HG03108 (cell line): ENCODE measurements at regions not wholly inside any gene's neighbourhood (a gene's known extent, or its start where the extent isn't known, plus 50 kb on each side); places are given as distances from the start of the nearest gene placed in this dataset.

ENCODE experiments used
- ATAC-seq: cut with Tn5 transposase; IDR thresholded peaks from one replicate; pipeline ENCODE4 v1.9.1; 2021; ENCODE audit warnings: moderate library complexity; ENCODE audit not compliant: unreplicated experiment

GRCh38 chr10:31081937-31082840 is 50.5 kb upstream of the ZNF438 start:
- ATAC-seq = no peak

DNA sequence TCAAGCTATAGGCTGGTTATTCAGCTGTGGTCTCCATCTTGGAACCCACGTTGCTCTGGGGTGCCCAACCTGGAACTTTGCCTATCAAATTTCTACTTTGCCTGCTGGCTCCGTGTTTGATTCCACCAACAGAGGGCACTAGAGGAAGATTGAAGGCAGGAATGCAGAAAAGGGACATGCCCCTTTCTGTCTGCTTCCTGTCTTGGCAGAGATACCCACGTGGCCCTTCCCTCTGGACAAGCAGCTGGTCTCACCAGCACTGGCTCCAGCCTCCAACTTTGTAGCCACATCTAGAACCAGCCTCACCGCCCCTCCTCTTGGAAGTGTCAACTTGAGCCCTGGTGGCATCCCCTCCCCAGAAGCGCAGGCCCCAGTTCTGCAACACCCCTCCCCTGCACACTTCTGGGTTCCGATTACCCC is 52.1 kb upstream of the ZNF438 start:
- ATAC-seq = no peak

DNA sequence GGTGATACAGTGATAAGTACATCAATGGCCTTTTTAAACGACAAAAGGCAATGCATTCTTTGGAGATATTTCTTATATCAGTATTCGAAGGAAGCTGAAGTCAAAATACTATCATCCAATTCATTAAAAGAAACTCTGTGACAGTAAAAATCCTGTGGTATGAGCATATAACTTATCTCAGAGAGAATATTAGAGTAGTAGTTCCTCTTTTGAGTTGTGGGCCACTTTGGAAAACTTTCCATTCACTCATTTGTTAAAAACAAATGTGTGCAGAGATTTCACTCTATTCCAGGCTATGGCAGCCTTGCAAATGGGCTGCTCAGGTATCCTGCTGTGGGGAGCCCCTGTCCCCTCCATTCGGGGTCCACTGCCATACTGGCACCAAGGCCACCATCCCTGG is 55.3 kb upstream of the ZNF438 start:
- ATAC-seq = no peak

DNA sequence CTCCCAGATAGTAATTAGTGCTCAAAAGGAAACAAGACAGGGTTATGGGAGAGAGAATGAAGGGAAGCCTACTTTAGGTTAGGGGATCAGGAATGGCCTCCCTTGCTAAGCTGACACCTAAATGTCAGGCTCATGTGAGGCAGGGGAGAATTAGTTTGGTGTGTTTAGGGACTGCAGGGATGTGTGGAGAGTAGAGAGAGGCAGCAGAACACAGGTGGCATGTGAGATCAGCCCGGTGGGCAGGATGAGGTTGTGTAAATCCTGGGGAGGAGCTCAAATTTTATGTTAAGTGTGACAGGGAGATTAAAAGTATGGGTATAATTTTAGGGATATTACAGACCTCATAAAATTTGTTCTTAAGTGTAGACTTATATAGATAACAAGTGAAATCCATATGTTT is 56.2 kb upstream of the ZNF438 start:
- no peak for ATAC-seq

DNA sequence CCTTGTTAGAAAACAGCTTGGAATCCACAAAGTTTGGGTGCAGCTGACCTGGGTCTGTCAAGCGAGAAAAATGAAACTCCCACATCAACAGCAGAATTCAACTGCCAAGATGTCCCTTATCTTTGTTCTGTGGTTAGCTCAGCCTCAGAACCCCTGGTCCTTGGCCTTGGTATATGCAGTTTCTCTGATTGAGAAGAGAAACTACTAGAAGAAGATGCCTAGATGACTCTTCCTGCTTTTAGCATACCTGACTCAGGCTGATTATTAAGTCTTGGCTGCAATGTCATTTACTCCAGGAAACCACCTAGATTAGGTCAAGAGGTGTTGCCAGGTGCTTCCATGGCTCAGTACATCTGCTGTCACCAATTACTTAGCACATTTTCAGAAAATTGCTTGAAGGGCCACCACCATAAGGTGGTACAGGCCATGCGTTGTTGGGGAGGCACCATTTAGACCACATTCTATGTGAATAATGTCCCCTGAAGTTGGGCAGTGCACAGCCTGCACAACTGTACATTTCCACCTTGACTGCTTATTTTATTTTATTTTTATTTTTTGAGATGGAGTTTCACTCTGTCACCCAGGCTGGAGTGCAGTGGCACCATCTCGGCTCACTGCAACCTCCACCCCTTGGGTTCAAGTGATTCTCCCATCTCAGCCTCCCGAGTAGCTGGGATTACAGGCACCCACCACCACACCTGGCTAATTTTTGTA is 59.4 kb upstream of the ZNF438 start:
- no peak for ATAC-seq

DNA sequence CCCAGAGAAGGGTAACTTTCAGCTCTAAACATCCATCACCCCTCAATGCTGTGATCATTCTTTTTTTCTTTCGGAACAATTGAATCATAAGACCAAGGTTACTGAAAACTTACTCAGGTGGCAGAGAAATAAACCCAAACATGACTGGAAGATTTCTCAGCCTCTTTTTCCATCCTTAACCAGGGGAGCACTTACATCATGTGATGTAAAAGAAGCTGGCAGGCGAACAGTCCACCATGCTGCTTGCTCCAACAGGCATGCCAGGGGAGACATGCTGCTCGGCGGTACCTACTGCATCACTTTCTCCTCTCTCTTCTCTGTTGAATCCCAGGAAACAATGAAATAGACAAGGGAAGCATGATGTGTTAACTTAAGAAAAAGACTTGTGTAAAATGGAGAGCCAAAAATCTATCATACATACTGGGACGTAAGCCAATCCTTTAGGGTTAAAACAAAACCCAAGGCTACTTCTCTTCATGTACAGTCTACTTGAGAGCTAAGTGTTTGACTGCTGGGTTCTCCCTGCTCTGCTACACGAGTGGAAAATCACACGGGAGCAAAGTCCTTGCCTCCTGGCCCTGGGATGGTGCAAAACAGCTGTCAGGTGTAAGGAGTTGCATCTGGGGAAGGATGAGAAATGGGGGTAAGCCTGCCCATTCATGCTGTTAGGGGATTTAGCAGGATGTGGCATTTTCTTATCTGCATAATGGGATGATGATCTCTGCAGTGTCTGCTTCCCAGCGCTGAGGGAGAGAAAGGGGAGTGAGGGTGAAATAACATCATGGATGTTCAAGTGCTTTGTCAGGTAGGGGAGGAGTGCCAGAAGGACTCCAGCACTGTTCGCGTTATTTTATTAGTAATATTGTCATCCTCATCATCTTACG is 64.3 kb upstream of the ZNF438 start:
- ATAC-seq = no peak

- ATAC-seq = no peak
Measured at GRCh38 chr10:31098046-31098445, 66.4 kb upstream of the ZNF438 start.

GRCh38 chr10:31099094-31099493 is 67.4 kb upstream of the ZNF438 start:
- no peak for ATAC-seq

DNA sequence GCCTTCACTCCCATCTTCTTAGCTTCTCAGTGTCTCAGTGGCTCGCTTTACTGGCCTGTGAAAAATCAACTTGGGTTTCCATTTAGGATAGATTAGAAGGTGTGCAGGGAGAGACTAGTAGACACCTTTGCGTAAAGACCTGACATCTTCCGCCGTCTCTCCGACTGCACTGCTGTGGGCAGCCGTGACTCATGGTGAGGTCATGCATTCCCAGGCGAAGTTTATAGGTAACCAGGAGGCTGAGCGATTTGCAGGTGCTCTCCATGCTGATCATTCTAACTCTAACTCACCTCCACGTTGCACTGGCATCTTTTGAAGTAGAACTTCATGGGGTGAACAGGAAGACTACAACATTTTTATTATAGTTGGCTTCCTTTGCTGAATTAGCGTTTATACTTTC is 68.0 kb upstream of the ZNF438 start:
- ATAC-seq = no peak

- no peak for ATAC-seq
Measured at GRCh38 chr10:31100115-31100601, 68.5 kb upstream of the ZNF438 start.

DNA sequence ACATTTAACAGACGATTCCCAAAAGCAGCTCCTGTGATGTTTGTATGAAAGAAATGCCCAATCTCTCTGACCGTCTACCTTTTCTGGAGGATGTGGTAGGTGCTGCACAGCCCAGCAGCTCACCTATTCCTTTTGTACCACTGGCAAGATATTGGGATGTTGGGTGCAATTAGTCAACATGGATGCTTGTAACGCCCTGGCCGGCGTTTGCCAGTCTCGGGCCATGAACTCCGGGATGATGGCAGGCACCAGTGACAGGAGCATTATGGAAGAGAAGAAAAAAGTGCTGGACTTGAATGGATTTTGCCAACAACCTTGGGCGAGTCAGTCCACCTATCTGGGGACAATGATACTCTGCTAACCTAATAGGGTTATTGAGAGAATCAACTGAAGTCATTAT is 69.0 kb upstream of the ZNF438 start:
- ATAC-seq = no peak

DNA sequence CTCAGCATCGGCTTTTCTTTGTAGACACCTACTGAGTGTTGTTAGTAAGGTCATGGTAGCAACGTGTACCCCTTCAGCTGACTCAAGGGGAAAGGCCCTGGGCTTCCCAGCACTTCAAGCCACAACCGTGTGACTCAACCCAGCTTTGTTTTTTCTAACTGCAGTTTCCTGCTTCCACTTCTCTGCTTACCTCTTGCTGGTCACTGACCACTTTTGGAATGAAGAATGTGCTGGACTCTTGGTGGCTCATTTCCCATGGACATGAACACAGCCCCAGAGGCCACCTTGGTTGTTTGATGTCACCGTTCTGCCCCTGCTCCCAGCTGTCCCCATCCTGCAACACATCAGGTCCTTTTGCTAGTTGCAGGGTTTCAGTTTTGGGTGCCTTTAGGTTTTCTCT is 69.5 kb upstream of the ZNF438 start:
- ATAC-seq = peak; percentile 66

DNA sequence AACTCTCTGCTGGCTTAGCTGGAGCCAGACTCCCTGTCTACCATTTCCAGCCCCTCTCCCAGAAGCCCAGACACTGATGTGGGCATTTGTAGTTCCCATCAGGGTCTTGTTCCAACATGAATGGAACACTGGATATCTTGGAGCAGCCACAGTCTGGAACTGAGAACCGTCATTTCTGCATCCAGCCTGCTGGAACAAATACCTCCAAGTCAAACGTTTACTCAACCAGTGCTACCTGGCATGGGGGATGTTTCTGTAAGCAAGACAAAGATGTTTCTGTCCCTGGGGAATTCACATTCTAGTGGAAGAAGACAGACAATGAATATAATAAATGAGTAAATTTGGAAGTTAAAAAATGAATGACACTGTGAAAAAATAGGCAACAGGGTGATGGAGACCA is 70.8 kb upstream of the ZNF438 start:
- ATAC-seq = no peak

- no peak for ATAC-seq
Measured at GRCh38 chr10:31103112-31103511, 71.4 kb upstream of the ZNF438 start.

- ATAC-seq = no peak
Measured at GRCh38 chr10:31112961-31113360, 81.3 kb upstream of the ZNF438 start.

DNA sequence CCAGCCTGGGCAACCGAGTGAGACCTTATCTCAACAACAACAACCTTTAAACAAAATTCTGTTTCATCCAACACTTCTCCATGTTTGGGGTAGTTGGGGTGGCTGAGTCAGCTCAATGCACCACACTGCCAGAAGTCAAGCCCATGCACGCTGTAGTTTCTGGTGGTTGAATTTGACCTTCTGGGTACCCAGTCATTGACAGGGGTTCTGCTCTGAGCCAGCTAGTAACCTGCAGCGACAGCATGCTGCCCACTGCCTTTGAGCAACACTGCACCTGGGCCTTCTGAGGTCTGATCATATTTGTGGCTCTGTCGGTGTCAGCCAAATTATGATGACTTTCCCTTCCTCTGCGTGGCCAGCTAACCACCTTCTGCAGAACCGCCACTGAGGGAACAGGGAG is 84.6 kb upstream of the ZNF438 start:
- no peak for ATAC-seq

- ATAC-seq = no peak
Measured at GRCh38 chr10:31118556-31118955, 86.9 kb upstream of the ZNF438 start.

- no peak for ATAC-seq
Measured at GRCh38 chr10:31120392-31120791, 88.7 kb upstream of the ZNF438 start.

DNA sequence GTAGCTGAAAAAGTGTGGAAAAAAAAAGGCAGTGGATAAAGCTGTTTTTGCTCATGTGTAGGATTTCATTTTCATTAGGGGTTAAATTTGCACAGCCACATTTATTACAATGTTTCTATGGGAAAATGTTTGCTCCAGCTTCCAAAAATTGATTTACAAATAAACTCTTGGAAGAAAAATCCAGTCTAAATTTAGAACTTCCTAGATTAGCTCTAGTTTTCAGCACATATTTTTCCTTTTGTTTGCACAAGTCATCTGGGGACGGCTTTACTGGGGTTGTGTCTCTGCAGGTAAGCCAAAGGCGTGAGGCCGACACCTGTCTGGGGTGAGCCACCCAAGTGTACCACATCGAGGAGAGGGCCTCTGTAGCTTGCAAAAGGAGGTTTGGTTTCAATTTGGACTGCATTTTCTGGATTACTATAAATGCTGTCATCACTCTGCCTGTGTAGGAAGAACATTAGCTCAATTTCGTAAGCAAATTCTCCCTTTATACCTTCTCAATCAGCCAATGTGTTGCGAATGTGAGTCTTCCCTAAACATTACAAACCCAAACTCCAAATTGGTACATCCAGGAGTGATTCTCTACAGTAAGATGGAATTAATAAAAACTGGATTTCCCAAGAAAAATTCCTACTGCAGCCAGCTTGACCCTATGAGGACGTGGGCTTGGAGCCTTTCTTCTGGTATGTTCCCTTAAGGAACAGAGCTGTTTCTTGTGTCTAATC is 89.5 kb upstream of the ZNF438 start:
- ATAC-seq = no peak

GRCh38 chr10:31121757-31122577 is 90.3 kb upstream of the ZNF438 start:
- ATAC-seq = no peak
